Cardiac fibroblast (primary cell): ENCODE measurements at regions not wholly inside any gene's neighbourhood (a gene's known extent, or its start where the extent isn't known, plus 50 kb on each side); places are given as distances from the start of the nearest gene placed in this dataset.
"Not testable (repeated sequence)": the region's sequence is repeated elsewhere in the genome, so short reads cannot be mapped to it uniquely, and the experiment has no call there.

Experiments used
- DNase-seq, 2 donors: peaks; one replicate each; pipeline versions ENCODE4 v3.0.0 to v3.0.0-alpha.2; 2010; ENCODE audit warnings: low read depth in 2 of 2
- H3K4me3 ChIP-seq, 2 donors: replicated peaks in 1 of 2; 1 replicate in 1 of 2; 2 replicates in 1 of 2; pipeline ENCODE4 v1.5.1; 2011; ENCODE audit warnings: low read depth in 2 of 2, low read length in 2 of 2, mild to moderate bottlenecking in 2 of 2, moderate library complexity in 1 of 2
- CTCF ChIP-seq: IDR thresholded peaks from one replicate; pipeline ENCODE4 v1.5.1; 2011; ENCODE audit warnings: low read depth, mild to moderate bottlenecking, low read length, inconsistent platforms

GRCh38 chrX:69066021-69066757 is 99.1 kb downstream of the PJA1 start:
- no peak for TF ChIP-seq CTCF
- DNase-seq: no peak
- H3K4me3 ChIP-seq: no peak overlapping the region

- H3K4me3 ChIP-seq: no peak overlapping the region
- TF ChIP-seq CTCF: no peak
- DNase-seq: peak; percentile 18 to 33
Measured at GRCh38 chrX:69065451-69065850, 99.8 kb downstream of the PJA1 start.

- DNase-seq: no peak
- no peak for TF ChIP-seq CTCF
- no peak overlapping the region for H3K4me3 ChIP-seq
Measured at GRCh38 chrX:69063486-69063885, 101.8 kb downstream of the PJA1 start.

GRCh38 chrX:69062493-69062892 is 102.8 kb downstream of the PJA1 start:
- DNase-seq: no peak
- no peak for TF ChIP-seq CTCF
- H3K4me3 ChIP-seq: no peak overlapping the region

GRCh38 chrX:69060631-69061408 is 104.4 kb downstream of the PJA1 start:
- no peak overlapping the region for H3K4me3 ChIP-seq
- peak; percentile 58 to 68 for DNase-seq
- peak; percentile 51 for TF ChIP-seq CTCF

- no peak for DNase-seq
- TF ChIP-seq CTCF: no peak
- no peak overlapping the region for H3K4me3 ChIP-seq
Measured at GRCh38 chrX:69055193-69055592, 110.1 kb downstream of the PJA1 start.

GRCh38 chrX:69054497-69054896 is 110.8 kb downstream of the PJA1 start:
- DNase-seq, H3K4me3 ChIP-seq: not testable (repeated sequence)
